ENCODE measurements at regions not wholly inside any gene's neighbourhood (a gene's known extent, or its start where the extent isn't known, plus 50 kb on each side); places are given as distances from the start of the nearest gene placed in this dataset.

DNA sequence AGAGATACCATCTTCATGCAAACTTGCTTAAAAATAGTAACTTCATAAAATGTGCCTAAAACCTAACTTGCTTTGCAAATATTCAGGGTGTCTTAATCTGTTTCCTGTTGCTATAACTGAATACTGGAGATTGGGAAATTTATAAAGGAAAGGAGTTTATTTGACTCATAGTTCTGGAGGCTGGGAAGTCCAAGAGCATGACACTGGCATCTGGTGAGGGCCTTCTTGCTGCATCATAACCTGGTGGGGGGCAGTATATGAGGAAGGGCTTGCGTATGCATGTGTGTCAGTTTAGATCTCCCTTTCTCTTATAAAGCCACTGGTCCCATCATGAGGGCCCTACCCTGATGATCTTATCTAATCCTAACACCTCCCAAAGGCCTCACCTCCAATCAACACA, 166.5 kb downstream of the LPIN1 start:
- TF ChIP-seq, protein P1, sequence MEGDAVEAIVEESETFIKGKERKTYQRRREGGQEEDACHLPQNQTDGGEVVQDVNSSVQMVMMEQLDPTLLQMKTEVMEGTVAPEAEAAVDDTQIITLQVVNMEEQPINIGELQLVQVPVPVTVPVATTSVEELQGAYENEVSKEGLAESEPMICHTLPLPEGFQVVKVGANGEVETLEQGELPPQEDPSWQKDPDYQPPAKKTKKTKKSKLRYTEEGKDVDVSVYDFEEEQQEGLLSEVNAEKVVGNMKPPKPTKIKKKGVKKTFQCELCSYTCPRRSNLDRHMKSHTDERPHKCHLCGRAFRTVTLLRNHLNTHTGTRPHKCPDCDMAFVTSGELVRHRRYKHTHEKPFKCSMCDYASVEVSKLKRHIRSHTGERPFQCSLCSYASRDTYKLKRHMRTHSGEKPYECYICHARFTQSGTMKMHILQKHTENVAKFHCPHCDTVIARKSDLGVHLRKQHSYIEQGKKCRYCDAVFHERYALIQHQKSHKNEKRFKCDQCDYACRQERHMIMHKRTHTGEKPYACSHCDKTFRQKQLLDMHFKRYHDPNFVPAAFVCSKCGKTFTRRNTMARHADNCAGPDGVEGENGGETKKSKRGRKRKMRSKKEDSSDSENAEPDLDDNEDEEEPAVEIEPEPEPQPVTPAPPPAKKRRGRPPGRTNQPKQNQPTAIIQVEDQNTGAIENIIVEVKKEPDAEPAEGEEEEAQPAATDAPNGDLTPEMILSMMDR (IDR thresholded peaks at IDR 0.05; ENCODE audit: low read depth, low read length) = no peak
- TF ChIP-seq EZH2phosphoT487 (IDR thresholded peaks at IDR 0.05; ENCODE audit: low read depth) = no peak
